ENCODE measurements at regions not wholly inside any gene's neighbourhood (a gene's known extent, or its start where the extent isn't known, plus 50 kb on each side); places are given as distances from the start of the nearest gene placed in this dataset.

DNA sequence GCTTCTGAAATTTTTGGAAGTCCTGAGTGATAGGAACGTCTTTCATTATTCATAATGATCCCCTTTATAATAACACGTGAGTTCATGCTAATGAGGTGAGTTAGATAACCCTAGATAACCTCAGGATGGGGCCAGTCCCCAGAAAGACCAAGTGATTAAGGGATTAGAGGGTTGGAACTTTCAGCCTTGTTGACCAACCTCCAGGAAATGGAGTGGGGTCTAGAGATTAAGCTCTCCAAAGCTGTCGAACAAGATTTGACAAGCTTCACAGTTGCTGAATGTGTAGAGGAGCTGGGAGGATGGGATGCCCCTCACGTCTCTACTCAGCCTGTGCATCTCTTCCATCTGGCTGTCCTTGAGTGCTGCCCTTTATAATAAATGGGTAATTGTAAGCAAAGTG lies 107.1 kb downstream of the ZMAT3 start:
- Histone ChIP-seq H3K36me3 (ENCODE audit: insufficient read depth, low read length) (no peaks in the 10 kb centered on the region), H3K9me3 (ENCODE audit: low read length) (no peaks in the 10 kb centered on the region), H3K27ac (ENCODE audit: low read length) (no peak overlapping the region), H3F3A (ENCODE audit: insufficient read depth, low read length, poor library complexity, severe bottlenecking) (no peaks in the 10 kb centered on the region), H3K9me2 (ENCODE audit: insufficient read depth, low read length) (no peaks in the 10 kb centered on the region), H3K4me2 (ENCODE audit: low read length) (no peak overlapping the region), H3K4me3 (ENCODE audit: low read length) (no peak overlapping the region), H3K9ac (ENCODE audit: low read length) (no peak overlapping the region), H3K27me3 (ENCODE audit: insufficient read depth, low read depth, low read length) (no peaks in the 10 kb centered on the region), H4K20me1 (ENCODE audit: insufficient read depth) (no peaks in the 10 kb centered on the region), H3K79me2 (replicated peaks; ENCODE audit: insufficient read depth, low read length) (no peaks in the 10 kb centered on the region), H2AFZ (ENCODE audit: low read depth, low read length) (no peak overlapping the region)
- TF ChIP-seq, protein P1, sequence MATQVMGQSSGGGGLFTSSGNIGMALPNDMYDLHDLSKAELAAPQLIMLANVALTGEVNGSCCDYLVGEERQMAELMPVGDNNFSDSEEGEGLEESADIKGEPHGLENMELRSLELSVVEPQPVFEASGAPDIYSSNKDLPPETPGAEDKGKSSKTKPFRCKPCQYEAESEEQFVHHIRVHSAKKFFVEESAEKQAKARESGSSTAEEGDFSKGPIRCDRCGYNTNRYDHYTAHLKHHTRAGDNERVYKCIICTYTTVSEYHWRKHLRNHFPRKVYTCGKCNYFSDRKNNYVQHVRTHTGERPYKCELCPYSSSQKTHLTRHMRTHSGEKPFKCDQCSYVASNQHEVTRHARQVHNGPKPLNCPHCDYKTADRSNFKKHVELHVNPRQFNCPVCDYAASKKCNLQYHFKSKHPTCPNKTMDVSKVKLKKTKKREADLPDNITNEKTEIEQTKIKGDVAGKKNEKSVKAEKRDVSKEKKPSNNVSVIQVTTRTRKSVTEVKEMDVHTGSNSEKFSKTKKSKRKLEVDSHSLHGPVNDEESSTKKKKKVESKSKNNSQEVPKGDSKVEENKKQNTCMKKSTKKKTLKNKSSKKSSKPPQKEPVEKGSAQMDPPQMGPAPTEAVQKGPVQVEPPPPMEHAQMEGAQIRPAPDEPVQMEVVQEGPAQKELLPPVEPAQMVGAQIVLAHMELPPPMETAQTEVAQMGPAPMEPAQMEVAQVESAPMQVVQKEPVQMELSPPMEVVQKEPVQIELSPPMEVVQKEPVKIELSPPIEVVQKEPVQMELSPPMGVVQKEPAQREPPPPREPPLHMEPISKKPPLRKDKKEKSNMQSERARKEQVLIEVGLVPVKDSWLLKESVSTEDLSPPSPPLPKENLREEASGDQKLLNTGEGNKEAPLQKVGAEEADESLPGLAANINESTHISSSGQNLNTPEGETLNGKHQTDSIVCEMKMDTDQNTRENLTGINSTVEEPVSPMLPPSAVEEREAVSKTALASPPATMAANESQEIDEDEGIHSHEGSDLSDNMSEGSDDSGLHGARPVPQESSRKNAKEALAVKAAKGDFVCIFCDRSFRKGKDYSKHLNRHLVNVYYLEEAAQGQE (IDR thresholded peaks at IDR 0.05; ENCODE audit: borderline replicate concordance): no peak
- TF ChIP-seq MXI1 (conservative IDR thresholded peaks at IDR 0.05; ENCODE audit: poor library complexity, severe bottlenecking) (no peak), EP300 (conservative IDR thresholded peaks at IDR 0.05; ENCODE audit: poor library complexity, severe bottlenecking) (no peak), POLR2AphosphoS5 (IDR thresholded peaks at IDR 0.05) (no peak)
- TF ChIP-seq, protein P2, sequence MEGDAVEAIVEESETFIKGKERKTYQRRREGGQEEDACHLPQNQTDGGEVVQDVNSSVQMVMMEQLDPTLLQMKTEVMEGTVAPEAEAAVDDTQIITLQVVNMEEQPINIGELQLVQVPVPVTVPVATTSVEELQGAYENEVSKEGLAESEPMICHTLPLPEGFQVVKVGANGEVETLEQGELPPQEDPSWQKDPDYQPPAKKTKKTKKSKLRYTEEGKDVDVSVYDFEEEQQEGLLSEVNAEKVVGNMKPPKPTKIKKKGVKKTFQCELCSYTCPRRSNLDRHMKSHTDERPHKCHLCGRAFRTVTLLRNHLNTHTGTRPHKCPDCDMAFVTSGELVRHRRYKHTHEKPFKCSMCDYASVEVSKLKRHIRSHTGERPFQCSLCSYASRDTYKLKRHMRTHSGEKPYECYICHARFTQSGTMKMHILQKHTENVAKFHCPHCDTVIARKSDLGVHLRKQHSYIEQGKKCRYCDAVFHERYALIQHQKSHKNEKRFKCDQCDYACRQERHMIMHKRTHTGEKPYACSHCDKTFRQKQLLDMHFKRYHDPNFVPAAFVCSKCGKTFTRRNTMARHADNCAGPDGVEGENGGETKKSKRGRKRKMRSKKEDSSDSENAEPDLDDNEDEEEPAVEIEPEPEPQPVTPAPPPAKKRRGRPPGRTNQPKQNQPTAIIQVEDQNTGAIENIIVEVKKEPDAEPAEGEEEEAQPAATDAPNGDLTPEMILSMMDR (IDR thresholded peaks at IDR 0.05; ENCODE audit: poor library complexity, severe bottlenecking): no peak

DNA sequence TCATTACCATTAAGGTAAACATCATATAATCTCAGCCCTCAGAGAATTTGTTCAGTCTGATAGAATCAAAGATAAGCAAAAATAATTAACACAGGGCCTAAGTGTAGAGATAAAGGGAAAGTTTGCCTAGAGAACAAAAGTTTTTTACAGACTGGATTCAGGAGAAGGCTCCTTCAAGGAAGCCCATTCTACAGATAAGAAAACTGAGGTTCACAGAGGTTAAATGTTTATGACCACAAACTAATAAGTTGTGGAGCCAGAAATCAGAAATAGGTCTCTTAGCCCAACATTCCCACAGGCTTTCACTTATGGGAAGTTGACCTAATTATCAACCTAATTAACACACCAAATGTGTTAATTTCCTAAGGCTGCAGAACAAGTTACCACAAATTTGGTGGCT lies 110.7 kb downstream of the ZMAT3 start:
- Histone ChIP-seq H3K27me3 (ENCODE audit: insufficient read depth, low read depth, low read length) (no peaks in the 10 kb centered on the region), H4K20me1 (ENCODE audit: insufficient read depth) (no peaks in the 10 kb centered on the region), H3F3A (ENCODE audit: insufficient read depth, low read length, poor library complexity, severe bottlenecking) (no peaks in the 10 kb centered on the region), H3K36me3 (ENCODE audit: insufficient read depth, low read length) (no peaks in the 10 kb centered on the region), H3K9me3 (ENCODE audit: low read length) (no peaks in the 10 kb centered on the region), H2AFZ (ENCODE audit: low read depth, low read length) (no peak overlapping the region), H3K4me2 (ENCODE audit: low read length) (no peak overlapping the region), H3K79me2 (replicated peaks; ENCODE audit: insufficient read depth, low read length) (no peaks in the 10 kb centered on the region), H3K4me3 (ENCODE audit: low read length) (no peak overlapping the region), H3K9ac (ENCODE audit: low read length) (no peak overlapping the region), H3K27ac (ENCODE audit: low read length) (no peak overlapping the region), H3K9me2 (ENCODE audit: insufficient read depth, low read length) (no peaks in the 10 kb centered on the region)
- TF ChIP-seq EP300 (conservative IDR thresholded peaks at IDR 0.05; ENCODE audit: poor library complexity, severe bottlenecking) (no peak), POLR2AphosphoS5 (IDR thresholded peaks at IDR 0.05) (no peak), EZH2 (IDR thresholded peaks at IDR 0.05; ENCODE audit: borderline replicate concordance, insufficient read depth, low read length, poor library complexity, severe bottlenecking) (no peak), MXI1 (conservative IDR thresholded peaks at IDR 0.05; ENCODE audit: poor library complexity, severe bottlenecking) (no peak), SMC3 (conservative IDR thresholded peaks at IDR 0.05; ENCODE audit: poor library complexity) (no peak), RAD21 (conservative IDR thresholded peaks at IDR 0.05) (no peak), TAF1 (IDR thresholded peaks at IDR 0.05; ENCODE audit: low read depth) (no peak)
- TF ChIP-seq, protein P2 (IDR thresholded peaks at IDR 0.05; ENCODE audit: poor library complexity, severe bottlenecking): no peak
- TF ChIP-seq, protein P1 (IDR thresholded peaks at IDR 0.05; ENCODE audit: borderline replicate concordance): no peak

Measured in neural cell (in vitro differentiated cells).